ENCODE measurements at regions not wholly inside any gene's neighbourhood (a gene's known extent, or its start where the extent isn't known, plus 50 kb on each side); places are given as distances from the start of the nearest gene placed in this dataset.

- Mint-ChIP-seq H3K4me3 (no peak overlapping the region), H3K36me3 (no peaks in the 10 kb centered on the region), H3K27ac (no peak overlapping the region), H3K9me3 (no peaks in the 10 kb centered on the region), H3K4me1 (no peaks in the 10 kb centered on the region), H3K27me3 (peaks cover 10% of the 10 kb centered on the region)
- ATAC-seq = no peak
Observed at GRCh38 chr2:136638193-136638592, 127.2 kb upstream of the THSD7B start.

GRCh38 chr2:136637402-136637801 is 127.9 kb upstream of the THSD7B start:
- Mint-ChIP-seq H3K4me3 (no peak overlapping the region), H3K9me3 (no peaks in the 10 kb centered on the region), H3K4me1 (no peaks in the 10 kb centered on the region), H3K27ac (no peak overlapping the region), H3K36me3 (no peaks in the 10 kb centered on the region), H3K27me3 (peaks cover 10% of the 10 kb centered on the region)
- ATAC-seq = no peak

- Mint-ChIP-seq H3K36me3 (no peaks in the 10 kb centered on the region), H3K27me3 (peaks cover 8% of the 10 kb centered on the region), H3K4me3 (no peak overlapping the region), H3K27ac (no peak overlapping the region), H3K9me3 (no peaks in the 10 kb centered on the region), H3K4me1 (no peaks in the 10 kb centered on the region)
- no peak for ATAC-seq
Observed at GRCh38 chr2:136628490-136628889, 136.9 kb upstream of the THSD7B start.

- no peak for ATAC-seq
- H3K4me1 Mint-ChIP-seq = no peaks in the 10 kb centered on the region
- no peak overlapping the region for H3K27ac Mint-ChIP-seq
Observed at GRCh38 chr2:136613096-136613495, 152.2 kb upstream of the THSD7B start.

GRCh38 chr2:136612079-136612478 is 153.3 kb upstream of the THSD7B start:
- no peak overlapping the region for H3K27ac Mint-ChIP-seq
- H3K27me3 Mint-ChIP-seq = peaks cover 24% of the 10 kb centered on the region
- H3K4me3 Mint-ChIP-seq = no peak overlapping the region
- no peaks in the 10 kb centered on the region for H3K36me3 Mint-ChIP-seq
- no peak for ATAC-seq
- H3K9me3 Mint-ChIP-seq = no peaks in the 10 kb centered on the region
- H3K4me1 Mint-ChIP-seq = no peaks in the 10 kb centered on the region

More at GRCh38 chr2:136613096-136613495, 152.2 kb upstream of the THSD7B start:
- Mint-ChIP-seq H3K9me3 (no peaks in the 10 kb centered on the region), H3K4me3 (no peak overlapping the region), H3K27me3 (peaks cover 16% of the 10 kb centered on the region), H3K36me3 (no peaks in the 10 kb centered on the region)

- H3K4me3 Mint-ChIP-seq = no peak overlapping the region
- no peaks in the 10 kb centered on the region for H3K9me3 Mint-ChIP-seq
- H3K36me3 Mint-ChIP-seq = no peaks in the 10 kb centered on the region
- no peak for ATAC-seq
- no peak overlapping the region for H3K27ac Mint-ChIP-seq
- no peaks in the 10 kb centered on the region for H3K4me1 Mint-ChIP-seq
- H3K27me3 Mint-ChIP-seq = peaks cover 24% of the 10 kb centered on the region
Observed at GRCh38 chr2:136611451-136611850, 153.9 kb upstream of the THSD7B start.

- no peaks in the 10 kb centered on the region for H3K4me1 Mint-ChIP-seq
Observed at GRCh38 chr2:136582628-136583205, 182.6 kb upstream of the THSD7B start.

GRCh38 chr2:136572335-136572734 is 193.0 kb upstream of the THSD7B start:
- no peak for ATAC-seq
- H3K9me3 Mint-ChIP-seq = no peaks in the 10 kb centered on the region

More at GRCh38 chr2:136582628-136583205, 182.6 kb upstream of the THSD7B start:
- H3K27ac Mint-ChIP-seq = no peak overlapping the region
- no peaks in the 10 kb centered on the region for H3K36me3 Mint-ChIP-seq
- no peak overlapping the region for H3K4me3 Mint-ChIP-seq
- no peaks in the 10 kb centered on the region for H3K27me3 Mint-ChIP-seq
- ATAC-seq = no peak
- H3K9me3 Mint-ChIP-seq = peaks cover 2% of the 10 kb centered on the region

GRCh38 chr2:136557203-136557602 is 208.1 kb upstream of the THSD7B start:
- H3K27me3 Mint-ChIP-seq = peaks cover 29% of the 10 kb centered on the region
- H3K27ac Mint-ChIP-seq = no peak overlapping the region
- ATAC-seq = no peak
- no peak overlapping the region for H3K4me3 Mint-ChIP-seq
- no peaks in the 10 kb centered on the region for H3K4me1 Mint-ChIP-seq
- no peaks in the 10 kb centered on the region for H3K36me3 Mint-ChIP-seq
- H3K9me3 Mint-ChIP-seq = no peaks in the 10 kb centered on the region

More at GRCh38 chr2:136572335-136572734, 193.0 kb upstream of the THSD7B start:
- Mint-ChIP-seq H3K27ac (no peak overlapping the region), H3K4me1 (no peaks in the 10 kb centered on the region), H3K36me3 (no peaks in the 10 kb centered on the region), H3K4me3 (no peak overlapping the region), H3K27me3 (peaks cover 3% of the 10 kb centered on the region)

GRCh38 chr2:136550181-136550580 is 215.2 kb upstream of the THSD7B start:
- peaks cover 15% of the 10 kb centered on the region for H3K27me3 Mint-ChIP-seq
- no peaks in the 10 kb centered on the region for H3K36me3 Mint-ChIP-seq
- no peak overlapping the region for H3K27ac Mint-ChIP-seq
- no peaks in the 10 kb centered on the region for H3K4me1 Mint-ChIP-seq
- no peak overlapping the region for H3K4me3 Mint-ChIP-seq
- H3K9me3 Mint-ChIP-seq = no peaks in the 10 kb centered on the region
- ATAC-seq = no peak

- ATAC-seq = no peak
- peaks cover 8% of the 10 kb centered on the region for H3K27me3 Mint-ChIP-seq
- H3K36me3 Mint-ChIP-seq = no peaks in the 10 kb centered on the region
- no peak overlapping the region for H3K27ac Mint-ChIP-seq
- no peak overlapping the region for H3K4me3 Mint-ChIP-seq
- H3K4me1 Mint-ChIP-seq = no peaks in the 10 kb centered on the region
- peaks cover 3% of the 10 kb centered on the region for H3K9me3 Mint-ChIP-seq
Observed at GRCh38 chr2:136539355-136539754, 226.0 kb upstream of the THSD7B start.

- Mint-ChIP-seq H3K4me1 (no peaks in the 10 kb centered on the region), H3K9me3 (peaks cover 3% of the 10 kb centered on the region), H3K4me3 (no peak overlapping the region), H3K36me3 (no peaks in the 10 kb centered on the region), H3K27me3 (peaks cover 11% of the 10 kb centered on the region), H3K27ac (no peak overlapping the region)
- ATAC-seq = no peak
Observed at GRCh38 chr2:136538489-136538888, 226.9 kb upstream of the THSD7B start.

- no peak for ATAC-seq
- no peak overlapping the region for H3K27ac Mint-ChIP-seq
- no peaks in the 10 kb centered on the region for H3K4me1 Mint-ChIP-seq
- H3K36me3 Mint-ChIP-seq = no peaks in the 10 kb centered on the region
- no peak overlapping the region for H3K4me3 Mint-ChIP-seq
- H3K27me3 Mint-ChIP-seq = peaks cover 11% of the 10 kb centered on the region
- no peaks in the 10 kb centered on the region for H3K9me3 Mint-ChIP-seq
Observed at GRCh38 chr2:136534811-136535210, 230.5 kb upstream of the THSD7B start.

- no peaks in the 10 kb centered on the region for H3K36me3 Mint-ChIP-seq
- ATAC-seq = no peak
- no peak overlapping the region for H3K4me3 Mint-ChIP-seq
- no peak overlapping the region for H3K27ac Mint-ChIP-seq
- H3K4me1 Mint-ChIP-seq = no peaks in the 10 kb centered on the region
- peaks cover 2% of the 10 kb centered on the region for H3K9me3 Mint-ChIP-seq
- H3K27me3 Mint-ChIP-seq = peaks cover 20% of the 10 kb centered on the region
Observed at GRCh38 chr2:136532171-136532570, 233.2 kb upstream of the THSD7B start.

- peaks cover 2% of the 10 kb centered on the region for H3K9me3 Mint-ChIP-seq
- no peaks in the 10 kb centered on the region for H3K4me1 Mint-ChIP-seq
- no peak overlapping the region for H3K4me3 Mint-ChIP-seq
- no peak overlapping the region for H3K27ac Mint-ChIP-seq
- no peak for ATAC-seq
- H3K27me3 Mint-ChIP-seq = peaks cover 20% of the 10 kb centered on the region
- H3K36me3 Mint-ChIP-seq = no peaks in the 10 kb centered on the region
Observed at GRCh38 chr2:136531731-136532130, 233.6 kb upstream of the THSD7B start.

GRCh38 chr2:136530146-136530545 is 235.2 kb upstream of the THSD7B start:
- H3K4me1 Mint-ChIP-seq = no peaks in the 10 kb centered on the region
- peaks cover 20% of the 10 kb centered on the region for H3K27me3 Mint-ChIP-seq
- no peak for ATAC-seq
- no peak overlapping the region for H3K4me3 Mint-ChIP-seq
- H3K36me3 Mint-ChIP-seq = no peaks in the 10 kb centered on the region
- no peak overlapping the region for H3K27ac Mint-ChIP-seq
- peaks cover 2% of the 10 kb centered on the region for H3K9me3 Mint-ChIP-seq

- Mint-ChIP-seq H3K4me1 (no peaks in the 10 kb centered on the region), H3K4me3 (no peak overlapping the region), H3K9me3 (peaks cover 2% of the 10 kb centered on the region), H3K36me3 (no peaks in the 10 kb centered on the region), H3K27me3 (peaks cover 9% of the 10 kb centered on the region), H3K27ac (no peak overlapping the region)
- ATAC-seq = no peak
Observed at GRCh38 chr2:136527560-136527959, 237.8 kb upstream of the THSD7B start.

Data from stimulated activated memory B cell treated with anti-CD40 and anti-IgM and Interleukin-4, amounts not matched to agents 10 μg/mL and 1 μg/mL and 100 μg/mL, for 72 hours (primary cell).